Left lung (tissue), 4 donors: ENCODE measurements at regions not wholly inside any gene's neighbourhood (a gene's known extent, or its start where the extent isn't known, plus 50 kb on each side); places are given as distances from the start of the nearest gene placed in this dataset.

ENCODE experiments used
- ATAC-seq: fragments of 200-7000 bp; cut with Tn5 transposase; one replicate; pipeline ENCODE4 v1.9.1; 2020; ENCODE audit warnings: moderate library complexity
- DNase-seq, 4 donors: peaks; one replicate each; pipeline ENCODE4 v3.0.0-alpha.2; 2013 to 2020
- H3K27ac ChIP-seq, 2 donors: fragments of 200-600 bp; sonication (generic) in 1 of 2; one replicate each; pipeline versions ENCODE4 v1.5.0 to v1.8.0; 2020 to 2021
- H3K27me3 ChIP-seq, 2 donors: fragments of 200-600 bp; sonication (generic) in 1 of 2; one replicate each; pipeline versions ENCODE4 v1.5.0 to v1.8.0; 2020 to 2021
- H3K36me3 ChIP-seq, 2 donors: fragments of 200-600 bp; sonication (generic) in 1 of 2; one replicate each; pipeline versions ENCODE4 v1.5.0 to v1.8.0; 2020 to 2021
- H3K4me1 ChIP-seq, 2 donors: fragments of 200-600 bp; one replicate each; pipeline ENCODE4 v1.8.0; 2021
- H3K4me3 ChIP-seq, 2 donors: fragments of 200-600 bp; sonication (generic) in 1 of 2; one replicate each; pipeline versions ENCODE4 v1.5.0 to v1.8.0; 2020 to 2021; ENCODE audit warnings: mild to moderate bottlenecking in 1 of 2
- H3K9me3 ChIP-seq, 2 donors: fragments of 200-600 bp; sonication (generic) in 1 of 2; one replicate each; pipeline versions ENCODE4 v1.5.0 to v1.8.0; 2020 to 2021
- CTCF ChIP-seq, 2 donors: fragments of 200-600 bp; sonication (generic) in 1 of 2; IDR thresholded peaks; one replicate each; pipeline versions ENCODE4 v1.5.0 to v1.8.0; 2021; ENCODE audit warnings: antibody characterized with exemption in 2 of 2
- intact Hi-C, 2 donors: fragments of 100-400 bp; cut with DNase I; formaldehyde crosslinking; loops; one replicate each; pipeline versions ENCODE4 v1.11.2 to v1.14.2; 2022
- donor health status: DM: no; HTN: yes; CAD: no.
- donor health status: DM: no; HTN: no; CAD: no.

- H3K4me1 ChIP-seq, result no peaks in the 10 kb centered on the region
- no peaks in the 10 kb centered on the region for H3K36me3 ChIP-seq
- H3K27ac ChIP-seq, result no peak overlapping the region
- H3K4me3 ChIP-seq, result no peak overlapping the region
- no peak for DNase-seq
- intact Hi-C loops, result no loop called here
- no peaks in the 10 kb centered on the region for H3K27me3 ChIP-seq
- no peaks in the 10 kb centered on the region for H3K9me3 ChIP-seq
- ATAC-seq, result peak; percentile 70
- no peak for TF ChIP-seq CTCF (IDR thresholded peaks at IDR 0.05)
Observed at GRCh38 chr11:15714641-15715399, 600.1 kb downstream of the INSC start.

GRCh38 chr11:15716550-15716949 lies 601.8 kb downstream of the INSC start:
- ATAC-seq (no peak), DNase-seq (no peak)
- no peaks in the 10 kb centered on the region for H3K36me3 ChIP-seq
- no peak for TF ChIP-seq CTCF (IDR thresholded peaks at IDR 0.05)
- intact Hi-C loops, result no loop called here
- no peaks in the 10 kb centered on the region for H3K4me1 ChIP-seq
- no peaks in the 10 kb centered on the region for H3K9me3 ChIP-seq
- no peak overlapping the region for H3K27ac ChIP-seq
- H3K27me3 ChIP-seq, result no peaks in the 10 kb centered on the region
- no peak overlapping the region for H3K4me3 ChIP-seq

- no peaks in the 10 kb centered on the region for H3K4me1 ChIP-seq
- DNase-seq (no peak), ATAC-seq (no peak)
- H3K27me3 ChIP-seq, result no peaks in the 10 kb centered on the region
- H3K27ac ChIP-seq, result no peak overlapping the region
- no peak for TF ChIP-seq CTCF (IDR thresholded peaks at IDR 0.05)
- H3K36me3 ChIP-seq, result no peaks in the 10 kb centered on the region
- no peaks in the 10 kb centered on the region for H3K9me3 ChIP-seq
- intact Hi-C loops, result no loop called here
- no peak overlapping the region for H3K4me3 ChIP-seq
Observed at GRCh38 chr11:15720460-15720859, 605.7 kb downstream of the INSC start.

GRCh38 chr11:15723966-15724365 lies 609.2 kb downstream of the INSC start:
- no peak for TF ChIP-seq CTCF (IDR thresholded peaks at IDR 0.05)
- DNase-seq (no peak), ATAC-seq (no peak)
- Histone ChIP-seq H3K27ac (no peak overlapping the region), H3K9me3 (no peaks in the 10 kb centered on the region), H3K36me3 (no peaks in the 10 kb centered on the region), H3K4me3 (no peak overlapping the region), H3K4me1 (peaks cover 0 to 7% of the 10 kb centered on the region in 2 donors), H3K27me3 (no peaks in the 10 kb centered on the region)
- intact Hi-C loops, result no loop called here

GRCh38 chr11:15724601-15725000 lies 609.9 kb downstream of the INSC start:
- Histone ChIP-seq H3K9me3 (no peaks in the 10 kb centered on the region), H3K27ac (no peak overlapping the region), H3K4me3 (no peak overlapping the region), H3K4me1 (peaks cover 0 to 7% of the 10 kb centered on the region in 2 donors), H3K27me3 (no peaks in the 10 kb centered on the region), H3K36me3 (no peaks in the 10 kb centered on the region)
- no peak for ATAC-seq
- intact Hi-C loops, result no loop called here
- no peak for TF ChIP-seq CTCF (IDR thresholded peaks at IDR 0.05)
- DNase-seq, result no peak
